AG04450 (cell line): ENCODE measurements at regions not wholly inside any gene's neighbourhood (a gene's known extent, or its start where the extent isn't known, plus 50 kb on each side); places are given as distances from the start of the nearest gene placed in this dataset.

Experiments used
- CTCF ChIA-PET: fragments of 300-600, 350-600 bp; formaldehyde crosslinking; extraction: SDS; loops from one replicate; lab custom pipeline; 2022; ENCODE audit warnings: antibody characterized with exemption, inconsistent platforms; lab: Charles Lee
- POLR2A ChIA-PET: fragments of 350-600 bp; formaldehyde crosslinking; extraction: SDS; loops from one replicate; lab custom pipeline; 2021; ENCODE audit warnings: antibody characterized with exemption, inconsistent platforms; lab: Yijun Ruan, JAX
- DNase-seq: peaks from one replicate; pipeline ENCODE4 v3.0.0-alpha.2; 2011; ENCODE audit warnings: low read depth, low spot score
- H3K27ac ChIP-seq: one replicate; pipeline ENCODE4 v1.5.1; 2012; ENCODE audit warnings: low read depth, low read length, control low read depth
- H3K27me3 ChIP-seq: one replicate; pipeline ENCODE4 v1.6.0; 2012; ENCODE audit warnings: low read length; ENCODE audit not compliant: control insufficient read depth, insufficient read depth
- H3K4me3 ChIP-seq: 2 replicates; pipeline ENCODE4 v1.5.1; 2011; ENCODE audit warnings: mild to moderate bottlenecking, low read depth, low read length, control low read depth
- H3K9me3 ChIP-seq: 2 replicates; pipeline ENCODE4 v1.5.1; 2012; ENCODE audit warnings: low read length; ENCODE audit not compliant: control insufficient read depth, insufficient read depth
- CTCF ChIP-seq: IDR thresholded peaks from 2 replicates; pipeline ENCODE4 v1.5.1; 2011; ENCODE audit warnings: low read depth, low read length, control low read depth, inconsistent platforms

- ChIA-PET POLR2A (no interaction called here), CTCF (no interaction called here)
- Histone ChIP-seq H3K4me3 (no peak overlapping the region), H3K27ac (no peak overlapping the region), H3K9me3 (peaks cover 7% of the 10 kb centered on the region), H3K27me3 (no peaks in the 10 kb centered on the region)
- no peak for TF ChIP-seq CTCF
- no peak for DNase-seq
Measured at GRCh38 chr7:53191836-53192443, 156.5 kb downstream of the POM121L12 start.

- ChIA-PET POLR2A (no interaction called here), CTCF (no interaction called here)
- Histone ChIP-seq H3K27me3 (no peaks in the 10 kb centered on the region), H3K9me3 (peaks cover 8% of the 10 kb centered on the region), H3K4me3 (no peak overlapping the region), H3K27ac (no peak overlapping the region)
- DNase-seq = no peak
- no peak for TF ChIP-seq CTCF
Measured at GRCh38 chr7:53205006-53205405, 169.6 kb downstream of the POM121L12 start.

- H3K27me3 ChIP-seq = no peaks in the 10 kb centered on the region
- peaks cover 13% of the 10 kb centered on the region for H3K9me3 ChIP-seq
- DNase-seq = no peak
- CTCF ChIA-PET = no interaction called here
- no peak overlapping the region for H3K27ac ChIP-seq
- H3K4me3 ChIP-seq = no peak overlapping the region
- POLR2A ChIA-PET = no interaction called here
- no peak for TF ChIP-seq CTCF
Measured at GRCh38 chr7:53209129-53209528, 173.7 kb downstream of the POM121L12 start.

GRCh38 chr7:53214463-53214862, 179.0 kb downstream of the POM121L12 start:
- Histone ChIP-seq H3K27me3 (no peaks in the 10 kb centered on the region), H3K27ac (no peak overlapping the region), H3K4me3 (no peak overlapping the region), H3K9me3 (peaks cover 25% of the 10 kb centered on the region)
- POLR2A ChIA-PET = no interaction called here
- DNase-seq = no peak
- TF ChIP-seq CTCF = no peak
- CTCF ChIA-PET = no interaction called here

GRCh38 chr7:53218730-53219504, 183.5 kb downstream of the POM121L12 start:
- no peak for DNase-seq
- H3K4me3 ChIP-seq = no peak overlapping the region
- CTCF ChIA-PET = no interaction called here
- H3K9me3 ChIP-seq = peaks cover 24% of the 10 kb centered on the region
- no peak for TF ChIP-seq CTCF
- no peaks in the 10 kb centered on the region for H3K27me3 ChIP-seq
- POLR2A ChIA-PET = no interaction called here
- no peak overlapping the region for H3K27ac ChIP-seq
